GM21619 (cell line): ENCODE measurements at regions not wholly inside any gene's neighbourhood (a gene's known extent, or its start where the extent isn't known, plus 50 kb on each side); places are given as distances from the start of the nearest gene placed in this dataset.
"Not testable (repeated sequence)": the region's sequence is repeated elsewhere in the genome, so short reads cannot be mapped to it uniquely, and the experiment has no call there.

Experiments used
- ATAC-seq: cut with Tn5 transposase; IDR thresholded peaks from one replicate; pipeline ENCODE4 v1.9.1; 2021; ENCODE audit not compliant: unreplicated experiment

- ATAC-seq: no peak
Observed at GRCh38 chr2:167697948-167698347, 549.4 kb downstream of the STK39 start.

GRCh38 chr2:167697194-167697593 lies 550.2 kb downstream of the STK39 start:
- ATAC-seq: no peak

GRCh38 chr2:167692936-167693335 lies 554.5 kb downstream of the STK39 start:
- ATAC-seq: no peak

- no peak for ATAC-seq
Observed at GRCh38 chr2:167692191-167692590, 555.2 kb downstream of the STK39 start.

- no peak for ATAC-seq
Observed at GRCh38 chr2:167689444-167689843, 558.0 kb downstream of the STK39 start.

GRCh38 chr2:167686691-167687090 lies 560.7 kb downstream of the STK39 start:
- ATAC-seq: no peak

- ATAC-seq: no peak
Observed at GRCh38 chr2:167681234-167682015, 566.0 kb downstream of the STK39 start.

GRCh38 chr2:167678158-167678557 lies 569.2 kb downstream of the STK39 start:
- ATAC-seq: no peak

- ATAC-seq: no peak
Observed at GRCh38 chr2:167675906-167676305, 571.5 kb downstream of the STK39 start.

GRCh38 chr2:167670588-167670987 lies 576.8 kb downstream of the STK39 start:
- no peak for ATAC-seq

GRCh38 chr2:167653131-167653530 lies 594.3 kb downstream of the STK39 start:
- ATAC-seq: no peak

- ATAC-seq: no peak
Observed at GRCh38 chr2:167652401-167652800, 595.0 kb downstream of the STK39 start.

GRCh38 chr2:167651406-167652151 lies 595.8 kb downstream of the STK39 start:
- no peak for ATAC-seq

GRCh38 chr2:167646557-167646956 lies 600.8 kb downstream of the STK39 start:
- ATAC-seq: no peak

GRCh38 chr2:167640096-167640495 lies 607.3 kb downstream of the STK39 start:
- ATAC-seq: no peak

- ATAC-seq: no peak
Observed at GRCh38 chr2:167637741-167638140, 609.7 kb downstream of the STK39 start.

GRCh38 chr2:167632271-167632670 lies 615.1 kb downstream of the STK39 start:
- ATAC-seq: not testable (repeated sequence)

GRCh38 chr2:167626961-167627360 lies 620.4 kb downstream of the STK39 start:
- no peak for ATAC-seq

- no peak for ATAC-seq
Observed at GRCh38 chr2:167626301-167626700, 621.1 kb downstream of the STK39 start.

- ATAC-seq: no peak
Observed at GRCh38 chr2:167616997-167617396, 630.4 kb downstream of the STK39 start.

GRCh38 chr2:167613471-167613870 lies 633.9 kb downstream of the STK39 start:
- no peak for ATAC-seq

- ATAC-seq: no peak
Observed at GRCh38 chr2:167608487-167608886, 638.9 kb downstream of the STK39 start.
